ENCODE measurements at regions not wholly inside any gene's neighbourhood (a gene's known extent, or its start where the extent isn't known, plus 50 kb on each side); places are given as distances from the start of the nearest gene placed in this dataset.

DNA sequence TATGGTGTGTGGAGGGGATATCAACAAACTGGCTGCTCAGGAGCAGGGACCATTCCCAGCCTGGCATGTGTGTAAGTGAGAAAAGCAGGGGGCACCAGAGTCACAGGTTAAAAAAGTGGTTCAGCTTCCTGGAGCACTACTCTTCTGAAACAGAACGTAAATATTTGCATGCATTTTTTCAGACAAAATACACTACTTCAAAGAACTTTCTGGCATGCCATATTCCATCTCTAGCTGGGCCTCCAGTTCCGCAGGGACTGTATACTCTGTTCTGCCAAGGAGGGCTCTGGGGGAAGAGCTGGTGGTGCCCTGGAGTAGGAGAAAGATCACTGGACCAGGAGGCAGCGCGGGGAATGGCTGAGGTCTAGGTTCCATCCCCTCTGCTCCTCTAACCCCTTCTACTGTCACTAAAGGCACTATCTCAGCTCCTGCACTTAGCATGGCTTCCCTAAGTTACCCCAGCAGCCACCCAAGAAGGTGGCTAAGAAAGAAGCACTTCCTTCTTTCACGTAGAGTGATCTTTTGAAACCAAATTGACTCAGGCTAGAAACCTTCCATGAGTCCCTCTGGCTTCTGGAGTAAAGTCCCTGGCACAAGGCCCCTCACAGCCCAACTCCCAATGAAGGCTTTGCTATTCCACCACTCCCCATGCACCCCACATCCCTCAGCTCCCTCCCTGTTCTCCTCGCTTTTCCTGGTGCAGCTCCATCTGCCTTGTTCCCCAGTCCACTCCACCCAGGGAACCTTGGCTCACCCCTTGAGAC lies 57.6 kb upstream of the CABLES1 start:
- Histone ChIP-seq H3K9me3 (ENCODE audit: control insufficient read depth in 2 of 3, low read length in 3 of 3) (no peaks in the 10 kb centered on the region), H3K4me3 (ENCODE audit: low read length) (no peak overlapping the region), H3K27me3 (ENCODE audit: control insufficient read depth in 2 of 2, insufficient read depth in 2 of 2, low read length in 2 of 2) (no peaks in the 10 kb centered on the region), H3K36me3 (ENCODE audit: control insufficient read depth in 2 of 3, insufficient read depth in 3 of 3, low read length in 3 of 3) (no peaks in the 10 kb centered on the region), H3K27ac (ENCODE audit: low read depth, low read length) (no peak overlapping the region), H3K4me1 (ENCODE audit: control insufficient read depth in 2 of 2, insufficient read depth in 2 of 2, low read length in 2 of 2) (peaks cover 5 to 18% of the 10 kb centered on the region in 2 donors)
- H3K27me3 Mint-ChIP-seq = no peaks in the 10 kb centered on the region
- no peaks in the 10 kb centered on the region for H3K9me3 Mint-ChIP-seq
- peak overlapping the region in 2 of 9 donors; percentile 33 to 76 for H3K27ac Mint-ChIP-seq
- intact Hi-C loops (cut with micrococcal nuclease) = loop anchor here (1.0 to 10.0 kb wide), 3 partner anchors 281 to 1463 kb away; partner anchors contain the start of gene SNRPD1 (in 1 of the 2)
- peak overlapping the region in 6 of 10 donors; percentile 17 to 75 (median 32) for H3K4me3 Mint-ChIP-seq
- CTCF ChIA-PET = interaction anchor here (1.2 kb wide), 1 partner anchor 302 kb away, joined by 3 read pairs; no protein-coding TSS in a partner anchor
- peaks cover 18 to 52% (median 42%) of the 10 kb centered on the region in 7 donors for H3K4me1 Mint-ChIP-seq
- DNase-seq = peak in 1 of 9 donors; percentile 16
- no peaks in the 10 kb centered on the region for H3K36me3 Mint-ChIP-seq
- POLR2A ChIA-PET = no interaction called here
- no peak for ATAC-seq

DNA sequence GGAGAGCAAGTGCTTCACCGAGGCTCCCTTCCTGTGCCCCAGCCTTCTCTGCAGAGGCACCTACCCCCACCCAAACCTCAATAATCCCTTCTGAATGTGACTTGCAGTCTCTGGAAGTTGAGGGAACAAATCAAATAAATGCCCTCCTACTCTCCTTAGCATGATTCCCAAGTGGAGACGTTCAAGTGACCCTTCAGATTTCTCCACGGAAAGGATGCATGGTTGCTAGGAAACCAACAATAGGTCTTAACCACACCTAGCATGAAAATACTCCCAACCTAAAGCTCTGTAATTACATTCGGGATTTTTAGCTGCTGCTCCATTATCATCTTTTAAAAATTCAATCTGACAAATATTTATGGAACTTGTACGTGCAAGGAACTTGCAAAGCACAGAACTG lies 50.2 kb upstream of the CABLES1 start:
- no peaks in the 10 kb centered on the region for H3K9me3 ChIP-seq (ENCODE audit: control insufficient read depth in 2 of 3, low read length in 3 of 3)
- no peaks in the 10 kb centered on the region for H3K36me3 ChIP-seq (ENCODE audit: control insufficient read depth in 2 of 3, insufficient read depth in 3 of 3, low read length in 3 of 3)
- H3K27me3 ChIP-seq (ENCODE audit: control insufficient read depth in 2 of 2, insufficient read depth in 2 of 2, low read length in 2 of 2) = no peaks in the 10 kb centered on the region
- ATAC-seq (no peak), DNase-seq (no peak)
- Mint-ChIP-seq H3K36me3 (no peaks in the 10 kb centered on the region), H3K27me3 (peaks cover 0 to 27% (median 0%) of the 10 kb centered on the region in 5 donors), H3K9me3 (no peaks in the 10 kb centered on the region), H3K4me1 (peaks cover 0 to 4% (median 0%) of the 10 kb centered on the region in 7 donors), H3K4me3 (no peak overlapping the region), H3K27ac (peak overlapping the region in 2 of 9 donors; percentile 42 to 51)
- no peaks in the 10 kb centered on the region for H3K4me1 ChIP-seq (ENCODE audit: control insufficient read depth in 2 of 2, insufficient read depth in 2 of 2, low read length in 2 of 2)
- ChIA-PET CTCF (no interaction called here), POLR2A (no interaction called here)
- H3K4me3 ChIP-seq (ENCODE audit: low read length) = no peak overlapping the region
- intact Hi-C loops (cut with micrococcal nuclease) = no loop called here
- no peak overlapping the region for H3K27ac ChIP-seq (ENCODE audit: low read depth, low read length)

All from naive thymus-derived CD4-positive, alpha-beta T cell (primary cell).